ENCODE measurements at regions not wholly inside any gene's neighbourhood (a gene's known extent, or its start where the extent isn't known, plus 50 kb on each side); places are given as distances from the start of the nearest gene placed in this dataset.

- no peak for DNase-seq
Measured at GRCh38 chr22:49107561-49107960, 720.1 kb downstream of the BRD1 start.

- no peak for DNase-seq
Measured at GRCh38 chr22:49106842-49107152, 720.9 kb downstream of the BRD1 start.

- DNase-seq = no peak
Measured at GRCh38 chr22:49106096-49106841, 721.4 kb downstream of the BRD1 start.

GRCh38 chr22:49104434-49104833 is 723.2 kb downstream of the BRD1 start:
- DNase-seq = no peak

GRCh38 chr22:49103314-49104059 is 724.2 kb downstream of the BRD1 start:
- DNase-seq = no peak

GRCh38 chr22:49102367-49102766 is 725.3 kb downstream of the BRD1 start:
- no peak for DNase-seq

- DNase-seq = no peak
Measured at GRCh38 chr22:49101873-49102272, 725.8 kb downstream of the BRD1 start.

GRCh38 chr22:49101225-49101624 is 726.4 kb downstream of the BRD1 start:
- DNase-seq = no peak

- no peak for DNase-seq
Measured at GRCh38 chr22:49100773-49101172, 726.9 kb downstream of the BRD1 start.

- no peak for DNase-seq
Measured at GRCh38 chr22:49100316-49100715, 727.4 kb downstream of the BRD1 start.

GRCh38 chr22:49099496-49100124 is 728.1 kb downstream of the BRD1 start:
- no peak for DNase-seq

GRCh38 chr22:49099089-49099488 is 728.6 kb downstream of the BRD1 start:
- DNase-seq = no peak

- no peak for DNase-seq
Measured at GRCh38 chr22:49097966-49098365, 729.7 kb downstream of the BRD1 start.

- DNase-seq = no peak
Measured at GRCh38 chr22:49097171-49097925, 730.3 kb downstream of the BRD1 start.

GRCh38 chr22:49096476-49096875 is 731.2 kb downstream of the BRD1 start:
- no peak for DNase-seq

GRCh38 chr22:49095366-49095765 is 732.3 kb downstream of the BRD1 start:
- no peak for DNase-seq

GRCh38 chr22:49094858-49095257 is 732.8 kb downstream of the BRD1 start:
- DNase-seq = no peak

GRCh38 chr22:49094151-49094550 is 733.5 kb downstream of the BRD1 start:
- DNase-seq = no peak

GRCh38 chr22:49093192-49093880 is 734.3 kb downstream of the BRD1 start:
- DNase-seq = no peak

- no peak for DNase-seq
Measured at GRCh38 chr22:49092716-49093115, 735.0 kb downstream of the BRD1 start.

GRCh38 chr22:49091917-49092545 is 735.6 kb downstream of the BRD1 start:
- DNase-seq = no peak

- no peak for DNase-seq
Measured at GRCh38 chr22:49091451-49091850, 736.2 kb downstream of the BRD1 start.

GRCh38 chr22:49090853-49091135 is 736.9 kb downstream of the BRD1 start:
- DNase-seq = no peak

All from NCI-H1048 (cell line).